GM18498 (cell line): ENCODE measurements at regions not wholly inside any gene's neighbourhood (a gene's known extent, or its start where the extent isn't known, plus 50 kb on each side); places are given as distances from the start of the nearest gene placed in this dataset.

Experiments used
- ATAC-seq: cut with Tn5 transposase; IDR thresholded peaks from one replicate; pipeline ENCODE4 v1.9.1; 2021; ENCODE audit warnings: mild to moderate bottlenecking, moderate library complexity; ENCODE audit not compliant: unreplicated experiment

DNA sequence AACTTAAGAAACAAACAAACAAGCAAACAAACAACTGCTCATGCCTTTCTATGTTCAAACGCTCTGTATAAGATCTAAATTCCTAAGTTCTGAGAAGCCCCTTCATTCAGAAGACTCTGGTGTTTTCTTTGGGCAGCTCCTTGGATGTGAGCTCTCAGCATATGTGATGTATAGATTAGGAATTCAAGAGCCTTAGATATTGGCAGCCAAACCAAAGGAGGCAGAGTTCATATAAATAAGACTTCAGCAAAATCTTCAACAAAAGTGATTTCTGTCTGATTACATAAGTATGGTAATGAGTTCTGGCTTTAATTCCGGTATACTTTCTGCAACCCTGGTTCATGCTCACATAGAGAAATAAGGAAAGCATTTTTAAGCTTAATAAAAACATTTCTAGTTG lies 145.6 kb downstream of the DYRK2 start:
- ATAC-seq: no peak

- ATAC-seq: no peak
These were observed 146.7 kb downstream of the DYRK2 start for GRCh38 chr12:67795236-67795635.

GRCh38 chr12:67797185-67797741 lies 148.7 kb downstream of the DYRK2 start:
- ATAC-seq: no peak

DNA sequence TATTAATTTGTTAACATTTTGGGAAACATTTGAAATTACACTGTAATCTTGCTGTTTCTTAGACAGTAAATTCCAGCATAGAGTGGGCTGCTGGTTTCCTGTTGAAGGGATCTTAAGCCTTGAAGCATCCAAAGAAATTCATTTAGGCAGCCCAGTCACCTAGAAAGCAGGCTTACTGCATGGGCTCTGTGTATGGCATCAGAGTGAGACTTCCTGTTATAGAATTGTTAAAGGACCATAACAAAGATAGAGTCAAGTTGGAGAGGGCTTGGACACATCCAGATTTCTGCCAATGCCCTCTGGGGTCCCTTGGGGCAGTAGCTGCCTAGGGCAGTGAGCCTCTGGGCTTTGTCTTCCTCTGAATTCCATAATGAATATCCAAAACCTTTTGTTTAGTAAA lies 149.2 kb downstream of the DYRK2 start:
- ATAC-seq: no peak

DNA sequence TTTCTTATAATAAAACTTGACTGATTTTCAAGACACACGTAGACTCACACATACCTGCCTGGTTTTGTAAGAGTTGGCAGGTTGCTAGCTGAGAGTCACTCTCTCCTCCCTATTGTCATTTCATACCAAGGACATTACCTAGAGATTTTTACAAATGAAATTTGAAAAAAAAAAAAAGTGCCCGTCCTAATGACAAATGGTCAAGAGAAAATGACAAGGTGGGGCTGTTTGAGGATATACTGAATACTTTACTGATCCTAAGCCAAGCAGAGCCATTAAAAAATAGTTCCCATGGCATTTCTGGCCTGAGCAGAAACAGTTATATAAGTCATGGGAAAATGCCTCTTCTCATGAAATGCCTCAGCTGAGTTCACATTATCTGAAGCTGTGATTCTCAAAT lies 150.2 kb downstream of the DYRK2 start:
- no peak for ATAC-seq

- no peak for ATAC-seq
These were observed 154.2 kb downstream of the DYRK2 start for GRCh38 chr12:67802731-67803130.

GRCh38 chr12:67803278-67803993 lies 154.9 kb downstream of the DYRK2 start:
- ATAC-seq: no peak

DNA sequence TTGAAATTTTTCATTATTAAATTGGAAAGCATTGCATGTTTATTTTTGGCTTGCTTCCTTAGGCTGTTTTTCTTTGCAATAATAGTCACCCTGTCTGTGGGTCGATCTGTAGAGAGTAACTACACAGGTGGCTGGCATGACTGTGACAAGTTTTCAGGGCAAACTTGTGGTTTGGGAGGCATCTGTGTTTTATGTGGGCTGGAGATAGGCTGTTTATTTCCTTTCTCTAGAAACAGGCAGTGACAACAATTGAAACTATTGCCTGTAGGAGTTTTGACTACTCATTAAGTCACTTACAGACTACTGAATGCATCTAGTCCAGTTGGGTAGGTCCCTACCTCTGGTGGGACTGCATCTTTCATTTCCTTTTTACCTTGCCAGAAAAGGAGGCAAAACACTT lies 155.6 kb downstream of the DYRK2 start:
- ATAC-seq: peak; percentile 74

DNA sequence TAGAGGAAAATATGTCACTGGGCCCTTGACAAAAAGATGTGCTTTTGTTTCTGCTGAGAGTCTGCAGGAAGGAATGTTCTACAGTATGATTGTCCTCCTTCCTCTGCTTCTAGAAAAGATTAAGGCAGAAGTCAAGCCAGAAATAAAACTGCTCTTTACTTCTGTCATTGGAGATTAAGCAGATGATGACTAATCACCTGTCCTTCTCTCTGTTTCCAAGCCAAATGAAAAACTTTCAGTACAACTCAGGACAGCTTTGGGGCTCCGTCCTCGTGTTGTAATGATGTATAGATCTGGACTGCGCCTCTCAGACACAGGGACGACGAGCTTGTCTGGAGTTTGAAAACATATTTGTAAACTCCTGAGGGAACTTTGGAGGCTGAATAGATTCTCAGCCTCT lies 159.3 kb downstream of the DYRK2 start:
- no peak for ATAC-seq

- no peak for ATAC-seq
These were observed 161.6 kb downstream of the DYRK2 start for GRCh38 chr12:67810166-67810565.

GRCh38 chr12:67811437-67812361 lies 163.2 kb downstream of the DYRK2 start:
- ATAC-seq: no peak

GRCh38 chr12:67813456-67813904 lies 164.9 kb downstream of the DYRK2 start:
- no peak for ATAC-seq

DNA sequence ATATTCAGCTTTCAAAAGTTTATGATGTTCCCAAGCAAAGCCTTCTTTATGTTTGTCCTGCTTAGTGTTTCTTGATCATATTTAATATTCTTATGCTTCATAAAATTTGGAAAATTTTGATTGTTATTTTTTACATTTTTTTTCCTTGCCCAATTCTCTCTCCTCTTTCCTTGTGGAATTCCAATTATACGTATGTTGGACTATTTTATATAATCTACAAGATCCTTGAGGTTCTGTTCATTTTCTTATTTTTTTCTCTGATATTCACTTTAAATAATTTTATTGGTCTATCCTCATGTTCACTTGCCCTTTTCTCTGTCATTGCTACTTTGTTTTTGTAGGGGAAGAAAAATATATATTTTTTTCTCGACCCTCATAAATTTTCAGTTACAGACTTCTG lies 167.7 kb downstream of the DYRK2 start:
- no peak for ATAC-seq

- no peak for ATAC-seq
These were observed 169.9 kb downstream of the DYRK2 start for GRCh38 chr12:67818459-67818903.

DNA sequence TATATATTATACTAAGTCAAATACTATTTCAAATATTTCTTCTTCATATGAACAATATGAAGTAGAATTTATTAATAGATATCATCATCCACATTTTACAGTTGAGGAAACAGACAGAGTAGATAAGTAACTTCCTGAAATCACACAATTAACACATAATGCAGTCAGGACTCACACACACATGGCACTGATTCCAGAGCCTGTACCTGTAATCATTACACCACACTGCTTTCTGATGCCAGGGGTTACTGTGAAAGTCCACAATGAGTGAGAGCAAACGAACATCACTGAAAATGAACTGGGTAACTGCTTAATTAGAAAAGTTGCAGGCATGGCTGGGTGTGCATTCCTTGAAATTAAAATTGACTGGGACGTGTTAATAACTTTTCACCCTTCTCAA lies 169.3 kb upstream of the IFNG-AS1 start:
- ATAC-seq: no peak

DNA sequence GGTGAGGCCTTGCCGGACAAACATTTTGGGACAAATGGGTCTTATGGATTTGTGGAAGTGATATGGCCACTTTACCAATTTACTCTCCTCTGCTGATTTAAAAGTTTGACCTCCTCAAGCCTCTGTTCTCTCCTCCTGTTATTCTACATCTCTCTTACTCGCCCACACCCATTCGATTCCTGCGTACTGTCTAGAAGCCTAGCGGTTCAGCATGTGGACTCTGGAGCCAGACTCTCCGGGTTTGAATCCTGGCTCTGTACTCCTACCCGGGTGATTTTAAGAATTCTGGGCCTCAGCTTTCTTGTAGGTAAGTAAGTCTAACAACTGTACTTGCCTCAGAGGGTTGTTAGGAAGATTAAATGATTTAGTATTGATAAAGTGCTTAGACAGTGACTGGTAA lies 168.6 kb upstream of the IFNG-AS1 start:
- no peak for ATAC-seq

DNA sequence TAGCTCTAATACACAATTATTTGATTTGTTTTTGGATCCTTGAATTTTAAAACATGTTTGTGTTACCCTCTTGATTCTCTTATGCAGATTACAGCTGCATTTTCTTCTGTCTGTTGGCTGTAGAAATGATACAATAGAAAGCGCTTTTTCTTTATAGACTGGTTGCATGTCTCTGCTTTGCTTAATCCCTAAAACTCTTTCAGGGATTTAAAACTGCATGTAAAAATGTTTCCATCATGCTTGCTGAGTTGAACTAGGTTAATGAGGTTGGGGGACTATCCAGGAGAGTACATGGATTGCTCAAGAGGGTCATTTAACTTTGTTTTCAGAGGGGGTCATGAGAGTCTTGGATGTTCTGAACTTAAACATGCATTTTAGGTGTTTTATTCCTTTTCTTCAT lies 166.4 kb upstream of the IFNG-AS1 start:
- ATAC-seq: no peak

- ATAC-seq: no peak
These were observed 163.1 kb upstream of the IFNG-AS1 start for GRCh38 chr12:67826148-67826547.

- ATAC-seq: no peak
These were observed 162.1 kb upstream of the IFNG-AS1 start for GRCh38 chr12:67826946-67827720.

DNA sequence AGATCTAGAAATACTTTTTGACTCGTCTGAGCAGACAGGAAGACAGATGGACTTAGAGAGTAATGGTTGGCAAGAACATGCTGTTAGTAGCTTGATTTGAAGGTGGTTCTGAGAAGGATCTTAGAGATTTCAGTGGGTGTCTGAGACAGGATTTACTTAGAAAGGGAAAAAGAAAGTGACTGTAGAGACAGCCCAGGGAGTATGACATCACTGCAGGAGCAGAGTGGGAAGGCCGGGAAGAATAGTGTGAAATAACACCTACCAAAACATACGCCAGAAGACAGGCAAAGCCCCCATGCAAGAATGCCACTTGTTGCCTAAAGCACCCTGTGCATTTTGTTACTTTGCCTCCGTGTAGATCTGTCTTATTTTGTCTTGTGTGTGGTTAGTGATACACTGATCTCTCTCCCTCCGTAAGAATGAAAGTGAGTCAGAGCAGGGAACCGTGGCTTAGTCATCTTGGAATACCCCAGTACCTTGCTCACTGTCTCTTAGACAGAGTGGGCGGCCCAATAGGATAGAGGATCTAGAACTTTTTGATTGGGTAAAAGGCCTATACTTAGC lies 161.3 kb upstream of the IFNG-AS1 start:
- no peak for ATAC-seq

DNA sequence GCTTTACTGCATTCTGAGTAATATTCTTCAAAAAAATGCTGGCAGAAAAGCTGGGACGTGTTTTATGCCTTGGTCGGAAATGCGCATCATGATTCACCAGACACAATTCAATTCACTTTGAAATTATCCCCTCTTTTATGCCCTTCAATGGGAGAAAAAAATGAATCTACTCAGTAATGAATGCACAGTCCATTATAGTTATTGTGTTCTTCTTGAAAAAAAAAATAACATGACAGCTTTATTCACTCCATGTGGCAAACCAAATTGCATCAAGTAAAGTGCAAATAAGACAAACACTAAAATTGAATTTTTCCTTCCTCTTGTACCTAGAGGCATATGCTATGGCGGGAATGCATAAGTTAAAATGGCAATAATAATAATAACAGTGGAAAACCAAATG lies 159.4 kb upstream of the IFNG-AS1 start:
- ATAC-seq: no peak
